ENCODE measurements at regions not wholly inside any gene's neighbourhood (a gene's known extent, or its start where the extent isn't known, plus 50 kb on each side); places are given as distances from the start of the nearest gene placed in this dataset.

GRCh38 chr1:30360281-30360680, 363.1 kb downstream of the MATN1 start:
- DNase-seq (ENCODE audit: low spot score), result no peak

GRCh38 chr1:30359539-30360220, 363.7 kb downstream of the MATN1 start:
- DNase-seq (ENCODE audit: low spot score), result no peak

- DNase-seq (ENCODE audit: low spot score), result no peak
Measured at GRCh38 chr1:30358500-30358899, 364.9 kb downstream of the MATN1 start.

GRCh38 chr1:30356839-30357238, 366.5 kb downstream of the MATN1 start:
- no peak for DNase-seq (ENCODE audit: low spot score)

- no peak for DNase-seq (ENCODE audit: low spot score)
Measured at GRCh38 chr1:30354410-30354809, 369.0 kb downstream of the MATN1 start.

- DNase-seq (ENCODE audit: low spot score), result no peak
Measured at GRCh38 chr1:30353637-30354036, 369.7 kb downstream of the MATN1 start.

- no peak for DNase-seq (ENCODE audit: low spot score)
Measured at GRCh38 chr1:30348147-30348546, 375.2 kb downstream of the MATN1 start.

- no peak for DNase-seq (ENCODE audit: low spot score)
Measured at GRCh38 chr1:30345491-30346130, 377.8 kb downstream of the MATN1 start.

GRCh38 chr1:30343562-30343961, 379.8 kb downstream of the MATN1 start:
- no peak for DNase-seq (ENCODE audit: low spot score)

- DNase-seq (ENCODE audit: low spot score), result no peak
Measured at GRCh38 chr1:30342535-30343141, 380.7 kb downstream of the MATN1 start.

GRCh38 chr1:30340934-30341333, 382.5 kb downstream of the MATN1 start:
- DNase-seq (ENCODE audit: low spot score), result no peak

- no peak for DNase-seq (ENCODE audit: low spot score)
Measured at GRCh38 chr1:30339866-30340265, 383.5 kb downstream of the MATN1 start.

GRCh38 chr1:30338765-30339164, 384.6 kb downstream of the MATN1 start:
- DNase-seq (ENCODE audit: low spot score), result no peak

- DNase-seq (ENCODE audit: low spot score), result no peak
Measured at GRCh38 chr1:30337324-30337620, 386.1 kb downstream of the MATN1 start.

- DNase-seq (ENCODE audit: low spot score), result no peak
Measured at GRCh38 chr1:30336550-30337323, 386.6 kb downstream of the MATN1 start.

GRCh38 chr1:30335997-30336390, 387.4 kb downstream of the MATN1 start:
- no peak for DNase-seq (ENCODE audit: low spot score)

- no peak for DNase-seq (ENCODE audit: low spot score)
Measured at GRCh38 chr1:30335389-30335996, 387.9 kb downstream of the MATN1 start.

- DNase-seq (ENCODE audit: low spot score), result no peak
Measured at GRCh38 chr1:30334767-30335166, 388.6 kb downstream of the MATN1 start.

GRCh38 chr1:30332116-30333094, 391.0 kb downstream of the MATN1 start:
- no peak for DNase-seq (ENCODE audit: low spot score)

- DNase-seq (ENCODE audit: low spot score), result no peak
Measured at GRCh38 chr1:30331415-30332065, 391.8 kb downstream of the MATN1 start.

- DNase-seq (ENCODE audit: low spot score), result no peak
Measured at GRCh38 chr1:30330644-30331043, 392.7 kb downstream of the MATN1 start.
